ENCODE measurements at regions not wholly inside any gene's neighbourhood (a gene's known extent, or its start where the extent isn't known, plus 50 kb on each side); places are given as distances from the start of the nearest gene placed in this dataset.

DNA sequence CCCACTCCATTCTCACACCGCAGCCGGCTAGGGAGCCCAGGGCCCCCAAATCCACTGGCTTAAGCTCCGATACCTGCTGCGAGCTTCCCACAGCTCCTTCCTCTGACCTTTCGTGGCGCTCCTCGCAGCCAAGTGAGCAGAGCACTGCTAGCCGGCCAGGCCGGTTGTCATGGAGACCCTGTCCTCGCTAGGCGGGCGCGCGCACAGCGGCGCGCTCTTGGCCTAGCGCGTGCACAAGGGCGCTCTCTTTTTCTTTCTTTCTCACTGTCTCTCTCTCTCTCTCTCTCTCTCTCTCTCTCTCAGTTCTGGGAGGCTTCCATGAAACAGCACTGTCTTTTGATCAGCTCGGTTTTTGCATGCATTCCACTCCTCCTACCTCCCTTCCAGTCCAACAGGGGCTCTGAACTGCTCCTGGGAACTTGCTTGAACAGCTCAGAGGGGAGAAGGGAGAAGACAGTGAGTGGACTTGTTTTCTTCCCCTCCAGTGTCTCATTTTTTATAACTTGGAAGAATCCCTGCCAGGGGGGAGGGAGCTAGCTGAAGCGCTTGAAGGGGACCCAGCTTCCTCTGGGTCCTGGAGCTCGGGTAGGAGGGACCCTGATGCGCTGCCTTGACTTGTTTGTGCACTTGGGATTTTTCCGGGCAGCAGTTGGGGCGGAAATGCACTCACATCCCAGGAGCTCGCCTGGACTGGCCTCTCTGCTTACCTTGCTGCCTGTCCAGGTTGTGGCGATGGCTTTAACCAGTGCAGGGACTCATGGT lies 100.3 kb upstream of the AKIP1 start:
- H3K9me3 Mint-ChIP-seq (ENCODE audit: unreplicated experiment), result no peaks in the 10 kb centered on the region
- DNase-seq (ENCODE audit: extremely low spot score, unreplicated experiment), result peak; percentile 86
- peaks cover 5% of the 10 kb centered on the region for H3K4me1 Mint-ChIP-seq (ENCODE audit: unreplicated experiment)
- H3K27ac Mint-ChIP-seq (ENCODE audit: unreplicated experiment), result peak overlapping the region; percentile 96
- H3K36me3 Mint-ChIP-seq (ENCODE audit: unreplicated experiment), result peaks cover 11% of the 10 kb centered on the region
- TF ChIP-seq, protein P1, sequence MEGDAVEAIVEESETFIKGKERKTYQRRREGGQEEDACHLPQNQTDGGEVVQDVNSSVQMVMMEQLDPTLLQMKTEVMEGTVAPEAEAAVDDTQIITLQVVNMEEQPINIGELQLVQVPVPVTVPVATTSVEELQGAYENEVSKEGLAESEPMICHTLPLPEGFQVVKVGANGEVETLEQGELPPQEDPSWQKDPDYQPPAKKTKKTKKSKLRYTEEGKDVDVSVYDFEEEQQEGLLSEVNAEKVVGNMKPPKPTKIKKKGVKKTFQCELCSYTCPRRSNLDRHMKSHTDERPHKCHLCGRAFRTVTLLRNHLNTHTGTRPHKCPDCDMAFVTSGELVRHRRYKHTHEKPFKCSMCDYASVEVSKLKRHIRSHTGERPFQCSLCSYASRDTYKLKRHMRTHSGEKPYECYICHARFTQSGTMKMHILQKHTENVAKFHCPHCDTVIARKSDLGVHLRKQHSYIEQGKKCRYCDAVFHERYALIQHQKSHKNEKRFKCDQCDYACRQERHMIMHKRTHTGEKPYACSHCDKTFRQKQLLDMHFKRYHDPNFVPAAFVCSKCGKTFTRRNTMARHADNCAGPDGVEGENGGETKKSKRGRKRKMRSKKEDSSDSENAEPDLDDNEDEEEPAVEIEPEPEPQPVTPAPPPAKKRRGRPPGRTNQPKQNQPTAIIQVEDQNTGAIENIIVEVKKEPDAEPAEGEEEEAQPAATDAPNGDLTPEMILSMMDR (IDR thresholded peaks at IDR 0.05), result no peak
- peak overlapping the region; percentile 84 for H3K4me3 Mint-ChIP-seq (ENCODE audit: unreplicated experiment)
- H3K27me3 Mint-ChIP-seq (ENCODE audit: unreplicated experiment), result no peaks in the 10 kb centered on the region

GRCh38 chr11:8811571-8811970 lies 99.4 kb upstream of the AKIP1 start:
- Mint-ChIP-seq H3K27me3 (ENCODE audit: unreplicated experiment) (no peaks in the 10 kb centered on the region), H3K9me3 (ENCODE audit: unreplicated experiment) (no peaks in the 10 kb centered on the region), H3K36me3 (ENCODE audit: unreplicated experiment) (peaks cover 6% of the 10 kb centered on the region), H3K27ac (ENCODE audit: unreplicated experiment) (peak overlapping the region; percentile 96), H3K4me3 (ENCODE audit: unreplicated experiment) (peak overlapping the region; percentile 84), H3K4me1 (ENCODE audit: unreplicated experiment) (peaks cover 4% of the 10 kb centered on the region)
- TF ChIP-seq, protein P1 (IDR thresholded peaks at IDR 0.05), result no peak
- DNase-seq (ENCODE audit: extremely low spot score, unreplicated experiment), result no peak

- H3K27me3 Mint-ChIP-seq (ENCODE audit: unreplicated experiment), result no peaks in the 10 kb centered on the region
- TF ChIP-seq, protein P1 (IDR thresholded peaks at IDR 0.05), result no peak
- peaks cover 11% of the 10 kb centered on the region for H3K4me1 Mint-ChIP-seq (ENCODE audit: unreplicated experiment)
- no peaks in the 10 kb centered on the region for H3K9me3 Mint-ChIP-seq (ENCODE audit: unreplicated experiment)
- H3K4me3 Mint-ChIP-seq (ENCODE audit: unreplicated experiment), result no peak overlapping the region
- peaks cover 5% of the 10 kb centered on the region for H3K36me3 Mint-ChIP-seq (ENCODE audit: unreplicated experiment)
- H3K27ac Mint-ChIP-seq (ENCODE audit: unreplicated experiment), result peak overlapping the region; percentile 96
- DNase-seq (ENCODE audit: extremely low spot score, unreplicated experiment), result no peak
These were observed 98.6 kb upstream of the AKIP1 start for GRCh38 chr11:8812438-8812837.

- peaks cover 5% of the 10 kb centered on the region for H3K36me3 Mint-ChIP-seq (ENCODE audit: unreplicated experiment)
- peak; percentile 86 for DNase-seq (ENCODE audit: extremely low spot score, unreplicated experiment)
- H3K27ac Mint-ChIP-seq (ENCODE audit: unreplicated experiment), result no peak overlapping the region
- TF ChIP-seq, protein P1 (IDR thresholded peaks at IDR 0.05), result peak; percentile 76
- H3K4me3 Mint-ChIP-seq (ENCODE audit: unreplicated experiment), result no peak overlapping the region
- no peaks in the 10 kb centered on the region for H3K9me3 Mint-ChIP-seq (ENCODE audit: unreplicated experiment)
- peaks cover 16% of the 10 kb centered on the region for H3K4me1 Mint-ChIP-seq (ENCODE audit: unreplicated experiment)
- H3K27me3 Mint-ChIP-seq (ENCODE audit: unreplicated experiment), result no peaks in the 10 kb centered on the region
These were observed 97.3 kb upstream of the AKIP1 start for GRCh38 chr11:8813658-8814057.

DNA sequence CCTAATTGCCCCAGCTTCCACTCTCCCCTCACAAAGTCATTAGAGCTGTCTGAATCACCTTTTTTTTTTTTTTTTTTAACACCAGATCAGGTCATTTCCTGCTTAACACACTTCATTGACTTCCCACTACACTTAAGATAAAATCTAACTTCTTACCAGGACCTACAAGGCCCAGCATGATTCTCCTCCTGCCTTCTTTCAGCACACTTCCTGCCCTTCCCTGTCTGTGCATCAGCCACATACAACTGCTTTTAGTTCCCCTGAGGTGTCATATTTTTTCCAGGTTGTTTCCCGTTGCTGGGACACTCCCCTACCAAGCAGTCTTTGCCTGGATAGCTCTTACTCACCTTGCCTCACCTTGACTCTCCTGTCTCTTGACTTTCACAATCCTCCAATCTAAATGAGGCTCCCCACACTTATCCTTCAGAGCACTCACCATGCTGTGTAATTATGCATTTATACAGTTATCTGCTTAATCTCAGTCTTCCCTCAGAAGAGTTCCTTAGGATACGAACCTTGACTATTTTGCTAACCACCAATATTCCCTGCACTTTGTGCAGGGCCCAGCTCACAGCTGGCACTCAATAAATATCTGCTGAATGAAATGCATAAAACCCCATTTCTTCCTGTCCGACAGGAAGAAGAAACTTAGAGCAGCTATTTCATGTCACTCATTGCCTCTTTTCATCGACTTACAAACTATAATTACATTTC lies 96.6 kb upstream of the AKIP1 start:
- Mint-ChIP-seq H3K4me3 (ENCODE audit: unreplicated experiment) (no peak overlapping the region), H3K27me3 (ENCODE audit: unreplicated experiment) (no peaks in the 10 kb centered on the region), H3K4me1 (ENCODE audit: unreplicated experiment) (peaks cover 16% of the 10 kb centered on the region), H3K27ac (ENCODE audit: unreplicated experiment) (no peak overlapping the region), H3K36me3 (ENCODE audit: unreplicated experiment) (peaks cover 7% of the 10 kb centered on the region), H3K9me3 (ENCODE audit: unreplicated experiment) (no peaks in the 10 kb centered on the region)
- no peak for DNase-seq (ENCODE audit: extremely low spot score, unreplicated experiment)
- TF ChIP-seq, protein P1 (IDR thresholded peaks at IDR 0.05), result no peak

Data from osteocyte (in vitro differentiated cells).